ENCODE measurements at regions not wholly inside any gene's neighbourhood (a gene's known extent, or its start where the extent isn't known, plus 50 kb on each side); places are given as distances from the start of the nearest gene placed in this dataset.

DNA sequence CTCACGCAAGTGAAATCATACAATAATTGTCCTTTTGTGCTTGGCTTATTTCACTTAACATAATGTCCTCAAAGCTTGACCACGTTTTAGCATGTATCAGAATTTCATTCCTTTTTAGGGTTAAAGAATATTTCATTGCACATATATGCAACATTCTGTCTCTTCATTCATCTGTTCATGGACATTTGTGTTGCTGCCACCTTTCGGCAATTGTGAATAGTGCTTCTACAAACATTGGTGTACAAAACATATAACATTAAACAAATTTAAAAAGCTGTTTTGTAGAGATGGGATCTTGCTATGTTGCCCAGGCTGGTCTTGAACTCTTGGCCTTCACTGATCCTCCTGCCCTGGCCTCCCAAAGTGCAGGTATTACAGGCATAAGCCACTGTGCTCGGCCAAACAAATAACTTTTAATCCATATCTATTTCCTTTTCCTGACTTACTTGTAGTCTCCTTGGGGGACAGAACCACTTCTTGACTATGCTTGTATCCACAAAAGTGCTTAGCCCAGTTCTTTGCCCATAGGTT is 209.3 kb downstream of the SLC4A3 start:
- TF ChIP-seq, protein P1, sequence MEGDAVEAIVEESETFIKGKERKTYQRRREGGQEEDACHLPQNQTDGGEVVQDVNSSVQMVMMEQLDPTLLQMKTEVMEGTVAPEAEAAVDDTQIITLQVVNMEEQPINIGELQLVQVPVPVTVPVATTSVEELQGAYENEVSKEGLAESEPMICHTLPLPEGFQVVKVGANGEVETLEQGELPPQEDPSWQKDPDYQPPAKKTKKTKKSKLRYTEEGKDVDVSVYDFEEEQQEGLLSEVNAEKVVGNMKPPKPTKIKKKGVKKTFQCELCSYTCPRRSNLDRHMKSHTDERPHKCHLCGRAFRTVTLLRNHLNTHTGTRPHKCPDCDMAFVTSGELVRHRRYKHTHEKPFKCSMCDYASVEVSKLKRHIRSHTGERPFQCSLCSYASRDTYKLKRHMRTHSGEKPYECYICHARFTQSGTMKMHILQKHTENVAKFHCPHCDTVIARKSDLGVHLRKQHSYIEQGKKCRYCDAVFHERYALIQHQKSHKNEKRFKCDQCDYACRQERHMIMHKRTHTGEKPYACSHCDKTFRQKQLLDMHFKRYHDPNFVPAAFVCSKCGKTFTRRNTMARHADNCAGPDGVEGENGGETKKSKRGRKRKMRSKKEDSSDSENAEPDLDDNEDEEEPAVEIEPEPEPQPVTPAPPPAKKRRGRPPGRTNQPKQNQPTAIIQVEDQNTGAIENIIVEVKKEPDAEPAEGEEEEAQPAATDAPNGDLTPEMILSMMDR (IDR thresholded peaks at IDR 0.05), result peak in 1 of 3 donors; percentile 23
- no peak for TF ChIP-seq POLR2A (IDR thresholded peaks at IDR 0.05)
- TF ChIP-seq POLR2AphosphoS5 (IDR thresholded peaks at IDR 0.05), result no peak

Measured in breast epithelium (tissue), 3 donors.